DOHH2 (cell line): ENCODE measurements at regions not wholly inside any gene's neighbourhood (a gene's known extent, or its start where the extent isn't known, plus 50 kb on each side); places are given as distances from the start of the nearest gene placed in this dataset.

Experiments used
- CTCF ChIP-seq: fragments of 200-600 bp; sonication (generic); IDR thresholded peaks from one replicate; pipeline ENCODE4 v1.5.1; 2014; ENCODE audit warnings: antibody characterized with exemption, mild to moderate bottlenecking, low read depth, low read length; ENCODE audit not compliant: poor library complexity, severe bottlenecking
- EZH2phosphoT487 ChIP-seq: fragments of 200-600 bp; sonication (generic); IDR thresholded peaks from 2 replicates; pipeline ENCODE4 v1.6.1; 2017; ENCODE audit warnings: borderline replicate concordance, mild to moderate bottlenecking, antibody characterized with exemption, low read length, moderate library complexity, mixed read lengths

DNA sequence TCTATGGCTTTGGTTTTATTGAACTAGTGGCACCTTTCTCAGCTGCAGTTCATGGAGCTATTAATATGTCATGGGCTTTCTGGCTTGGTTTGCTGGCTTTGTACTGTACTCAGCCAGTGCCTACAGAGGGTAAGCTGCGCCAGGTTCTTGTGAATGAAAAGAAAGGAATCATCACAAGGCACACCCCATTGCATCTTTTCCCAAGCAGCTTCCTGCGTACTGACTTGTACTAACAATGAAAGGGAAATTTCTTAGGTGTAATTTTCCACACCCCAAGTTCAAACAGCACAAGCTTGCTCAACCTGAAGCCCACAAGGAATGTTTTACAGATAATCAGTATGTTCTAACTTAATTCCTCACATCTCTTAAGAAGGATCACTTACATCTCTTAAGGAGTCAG, 78.0 kb upstream of the TNFSF18 start:
- TF ChIP-seq CTCF: no peak
- no peak for TF ChIP-seq EZH2phosphoT487
